ENCODE measurements at regions not wholly inside any gene's neighbourhood (a gene's known extent, or its start where the extent isn't known, plus 50 kb on each side); places are given as distances from the start of the nearest gene placed in this dataset.

- TF ChIP-seq CTCF (conservative IDR thresholded peaks at IDR 0.05; ENCODE audit: low read depth, low read length) = no peak
- no peak for DNase-seq (ENCODE audit: low read depth)
- H3K4me3 ChIP-seq (ENCODE audit: low read depth, low read length) = no peak overlapping the region
These were observed 151.1 kb downstream of the KIF26A start for GRCh38 chr14:104289507-104289906.

- no peak for DNase-seq (ENCODE audit: low read depth)
- no peak for TF ChIP-seq CTCF (conservative IDR thresholded peaks at IDR 0.05; ENCODE audit: low read depth, low read length)
- no peak overlapping the region for H3K4me3 ChIP-seq (ENCODE audit: low read depth, low read length)
These were observed 151.8 kb downstream of the KIF26A start for GRCh38 chr14:104290058-104290667.

GRCh38 chr14:104290756-104291122 lies 152.4 kb downstream of the KIF26A start:
- no peak for TF ChIP-seq CTCF (conservative IDR thresholded peaks at IDR 0.05; ENCODE audit: low read depth, low read length)
- DNase-seq (ENCODE audit: low read depth) = no peak
- no peak overlapping the region for H3K4me3 ChIP-seq (ENCODE audit: low read depth, low read length)

GRCh38 chr14:104291123-104292000 lies 153.0 kb downstream of the KIF26A start:
- no peak overlapping the region for H3K4me3 ChIP-seq (ENCODE audit: low read depth, low read length)
- TF ChIP-seq CTCF (conservative IDR thresholded peaks at IDR 0.05; ENCODE audit: low read depth, low read length) = no peak
- DNase-seq (ENCODE audit: low read depth) = no peak

- H3K4me3 ChIP-seq (ENCODE audit: low read depth, low read length) = no peak overlapping the region
- TF ChIP-seq CTCF (conservative IDR thresholded peaks at IDR 0.05; ENCODE audit: low read depth, low read length) = no peak
- DNase-seq (ENCODE audit: low read depth) = no peak
These were observed 153.9 kb downstream of the KIF26A start for GRCh38 chr14:104292084-104292970.

- TF ChIP-seq CTCF (conservative IDR thresholded peaks at IDR 0.05; ENCODE audit: low read depth, low read length) = no peak
- no peak overlapping the region for H3K4me3 ChIP-seq (ENCODE audit: low read depth, low read length)
- no peak for DNase-seq (ENCODE audit: low read depth)
These were observed 154.9 kb downstream of the KIF26A start for GRCh38 chr14:104293231-104293841.
